Mucosa of gallbladder (tissue), 1 donor: ENCODE measurements at regions not wholly inside any gene's neighbourhood (a gene's known extent, or its start where the extent isn't known, plus 50 kb on each side); places are given as distances from the start of the nearest gene placed in this dataset.

ENCODE experiments used
- DNase-seq: peaks from one replicate; pipeline ENCODE4 v3.0.0-alpha.2; 2020; ENCODE audit warnings: low spot score
- donor health status: DM: no; HTN: no; CAD: no.

GRCh38 chr18:25647404-25647803 is 295.4 kb upstream of the ZNF521 start:
- no peak for DNase-seq

DNA sequence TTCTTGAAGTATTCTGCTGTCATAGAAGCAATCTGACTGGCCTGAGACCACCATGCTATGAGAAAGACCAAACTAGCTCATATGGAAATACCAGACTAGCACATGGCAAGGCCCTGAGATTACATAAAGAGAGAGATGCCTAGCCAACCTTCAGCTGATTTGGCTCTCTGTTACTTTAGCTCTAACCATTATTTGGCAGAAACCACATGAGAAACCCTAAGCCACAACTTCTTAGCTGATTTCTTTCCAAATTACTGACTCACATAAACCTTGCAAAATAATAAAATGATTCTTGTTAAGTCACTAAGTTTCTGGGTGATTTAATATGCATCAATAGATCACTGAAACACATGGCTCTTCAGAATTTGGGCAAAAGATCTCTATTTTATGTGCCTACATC is 295.0 kb upstream of the ZNF521 start:
- no peak for DNase-seq

DNA sequence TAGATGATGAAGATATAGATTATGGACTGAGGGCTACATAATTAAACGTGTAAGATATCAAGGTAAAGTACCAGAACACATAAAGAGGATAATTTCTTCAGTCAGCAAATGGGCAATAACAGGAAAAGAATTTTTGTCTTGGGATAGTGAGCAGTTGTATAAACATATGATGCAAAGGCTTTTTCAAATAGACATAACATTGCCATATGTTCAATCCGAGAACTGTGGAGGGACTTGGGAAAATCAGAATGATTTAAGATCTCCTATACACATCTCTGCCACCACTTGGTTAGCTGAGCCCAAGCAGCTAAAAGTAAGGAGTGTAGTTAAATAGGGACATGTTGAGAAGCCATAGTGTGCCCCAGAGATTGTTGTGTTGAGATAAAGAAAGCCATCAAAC is 287.6 kb upstream of the ZNF521 start:
- no peak for DNase-seq

GRCh38 chr18:25633563-25633962 is 281.6 kb upstream of the ZNF521 start:
- DNase-seq = no peak

- no peak for DNase-seq
Observed at GRCh38 chr18:25630682-25631081, 278.7 kb upstream of the ZNF521 start.

DNA sequence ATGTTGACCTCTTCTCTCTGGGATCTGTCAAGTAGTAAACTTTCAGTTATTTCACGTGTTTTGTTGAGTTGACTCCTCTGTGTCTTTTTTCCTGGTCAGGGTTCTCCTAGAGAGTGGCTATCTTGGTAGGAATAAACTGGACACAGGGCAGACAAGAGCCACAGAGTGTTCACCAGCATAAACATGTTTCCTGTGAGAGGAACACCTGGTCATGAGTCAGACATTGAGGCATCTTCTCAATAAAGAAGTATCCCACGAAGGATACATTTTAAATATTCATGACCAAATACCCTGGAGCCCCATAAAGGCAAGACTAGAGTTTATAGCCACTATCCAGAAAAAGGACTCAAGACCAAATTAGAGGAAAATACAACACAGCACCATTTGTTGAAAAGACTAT is 269.7 kb upstream of the ZNF521 start:
- no peak for DNase-seq

GRCh38 chr18:25621144-25621543 is 269.2 kb upstream of the ZNF521 start:
- DNase-seq = no peak

GRCh38 chr18:25614168-25614567 is 262.2 kb upstream of the ZNF521 start:
- DNase-seq = no peak

- DNase-seq = no peak
Observed at GRCh38 chr18:25612466-25612865, 260.5 kb upstream of the ZNF521 start.

- no peak for DNase-seq
Observed at GRCh38 chr18:25608091-25608490, 256.1 kb upstream of the ZNF521 start.

DNA sequence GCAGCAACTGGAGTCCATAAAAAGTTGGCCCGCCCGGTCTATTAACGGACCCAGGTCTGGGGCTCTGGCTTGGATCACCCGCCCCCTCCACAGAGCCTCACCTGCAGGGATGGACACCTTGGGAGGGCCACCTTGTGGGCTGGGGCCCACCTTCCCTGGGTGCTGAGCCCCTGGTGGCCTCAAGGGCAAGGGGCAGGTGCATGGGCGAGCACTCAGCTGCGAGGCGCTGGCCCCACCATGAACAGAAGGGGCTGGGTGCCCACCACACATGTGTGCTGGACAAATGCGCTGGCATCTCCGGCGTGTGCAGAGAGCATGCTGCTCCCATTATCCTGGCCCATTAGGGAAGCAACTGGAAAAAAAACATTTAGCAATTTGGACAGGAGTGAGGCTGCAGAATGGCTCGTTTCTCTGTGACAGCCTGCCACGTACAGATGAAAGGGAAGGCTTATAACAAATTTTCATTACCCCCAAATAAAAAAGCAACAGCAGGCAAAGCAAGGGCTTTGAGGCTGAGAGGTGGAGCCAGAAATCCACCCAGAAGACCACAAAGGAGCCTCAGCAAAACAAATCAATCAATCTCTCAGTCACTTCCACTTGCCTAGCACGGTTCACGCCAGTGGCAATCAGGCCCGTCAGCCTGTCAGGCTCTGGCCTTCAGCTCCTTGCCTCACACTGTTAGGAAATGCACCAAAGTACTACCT is 253.1 kb upstream of the ZNF521 start:
- DNase-seq = no peak

GRCh38 chr18:25604196-25604893 is 252.4 kb upstream of the ZNF521 start:
- DNase-seq = no peak

DNA sequence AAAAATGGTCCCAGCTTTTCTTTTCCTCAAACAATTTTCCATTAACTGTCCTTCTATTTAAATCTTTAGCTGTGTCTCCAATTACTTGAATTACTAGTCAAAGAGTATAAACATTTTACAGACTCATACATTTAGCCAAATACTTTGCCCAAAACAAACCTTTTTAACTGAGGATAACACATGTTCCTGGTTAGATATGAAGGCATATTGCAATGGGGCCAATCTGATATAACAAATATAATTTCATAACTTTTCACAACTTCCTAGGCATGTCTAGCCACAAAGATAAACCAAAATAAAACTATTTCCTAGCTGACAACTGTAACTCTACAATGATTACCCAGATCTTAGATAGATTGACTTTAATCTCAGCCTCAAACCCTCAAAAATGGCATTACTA is 247.5 kb upstream of the ZNF521 start:
- DNase-seq = no peak

GRCh38 chr18:25597476-25597875 is 245.5 kb upstream of the ZNF521 start:
- DNase-seq = no peak

- no peak for DNase-seq
Observed at GRCh38 chr18:25595274-25596060, 243.5 kb upstream of the ZNF521 start.

DNA sequence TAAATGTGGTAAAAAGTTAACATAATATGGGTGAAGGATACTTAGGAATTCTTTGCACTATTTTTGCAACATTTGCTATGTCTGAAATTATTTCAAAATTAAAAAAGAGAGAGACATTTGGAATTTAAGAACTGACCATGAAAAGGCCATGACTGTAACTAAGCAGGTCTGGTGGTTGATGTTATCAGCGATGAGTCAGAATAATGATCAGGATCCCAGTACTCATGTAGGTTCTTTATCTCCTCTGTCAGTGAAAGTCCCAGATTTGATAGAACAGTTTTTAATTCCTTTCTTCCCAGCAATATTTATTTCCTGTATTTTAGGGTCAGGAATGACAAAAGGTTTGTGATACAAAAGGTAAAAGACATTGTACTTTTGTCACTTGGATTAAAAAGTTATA is 242.4 kb upstream of the ZNF521 start:
- no peak for DNase-seq

DNA sequence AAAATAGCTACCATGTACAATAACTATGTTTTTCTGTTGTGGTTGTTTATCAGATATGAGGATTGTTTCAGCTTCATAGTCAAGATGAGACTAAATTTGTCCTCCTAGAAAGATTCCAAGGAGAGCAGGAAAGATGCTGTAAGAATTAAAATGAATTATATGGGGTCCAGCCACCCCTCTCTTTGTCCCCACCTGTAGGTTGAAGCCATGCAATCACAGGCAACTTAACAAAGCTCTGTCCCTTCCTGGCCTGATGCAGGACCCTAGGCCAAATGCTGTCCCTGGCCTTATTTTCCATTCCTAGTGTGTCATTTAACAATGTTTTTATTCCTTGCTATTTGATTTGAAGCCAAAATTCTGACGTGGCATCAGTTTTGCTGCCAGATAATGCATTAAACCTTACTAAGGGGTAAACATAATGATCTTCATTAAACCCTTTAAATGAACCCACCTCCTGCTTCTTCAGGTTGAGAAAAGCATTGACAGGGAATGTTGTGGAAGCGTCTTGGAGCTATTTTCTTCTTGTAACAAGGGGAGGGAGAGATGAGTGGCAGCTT is 240.9 kb upstream of the ZNF521 start:
- DNase-seq = no peak

- DNase-seq = no peak
Observed at GRCh38 chr18:25590456-25590855, 238.5 kb upstream of the ZNF521 start.

DNA sequence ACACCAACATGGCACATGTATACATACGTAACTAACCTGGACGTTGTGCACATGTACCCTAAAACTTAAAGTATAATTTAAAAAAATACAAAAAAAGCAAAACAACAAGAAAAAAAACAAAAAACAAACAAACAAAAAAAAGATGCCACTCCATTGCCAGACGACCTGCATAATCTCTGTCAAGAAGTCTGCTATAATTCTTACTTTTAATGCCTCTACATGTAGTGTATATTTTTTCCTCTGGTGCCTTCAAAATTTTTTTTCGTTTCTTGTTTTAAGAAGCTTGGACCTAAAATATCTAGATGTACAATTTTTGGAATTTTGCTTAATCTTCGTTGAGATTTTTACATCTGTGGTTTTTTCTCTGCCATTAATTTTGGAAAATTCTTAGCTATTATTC is 235.6 kb upstream of the ZNF521 start:
- no peak for DNase-seq

DNA sequence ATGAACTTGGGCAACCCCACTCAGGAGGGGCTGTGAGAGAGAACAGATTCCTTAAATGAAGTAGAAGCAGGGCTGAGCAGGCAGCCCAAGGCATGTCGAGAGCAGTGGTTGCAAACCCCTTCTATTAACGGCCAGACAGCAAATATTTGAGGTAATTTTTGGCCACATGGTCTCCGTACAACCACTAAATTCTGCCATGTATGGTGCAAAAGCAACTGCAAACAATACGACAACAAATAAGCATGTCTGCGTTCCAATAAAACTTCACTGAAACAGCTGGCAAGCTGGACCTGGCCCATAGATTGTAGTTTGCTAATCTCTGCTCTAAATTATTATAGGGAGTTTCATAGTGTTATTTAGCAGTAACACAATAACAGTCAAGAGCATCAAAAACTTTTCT is 217.0 kb upstream of the ZNF521 start:
- no peak for DNase-seq

DNA sequence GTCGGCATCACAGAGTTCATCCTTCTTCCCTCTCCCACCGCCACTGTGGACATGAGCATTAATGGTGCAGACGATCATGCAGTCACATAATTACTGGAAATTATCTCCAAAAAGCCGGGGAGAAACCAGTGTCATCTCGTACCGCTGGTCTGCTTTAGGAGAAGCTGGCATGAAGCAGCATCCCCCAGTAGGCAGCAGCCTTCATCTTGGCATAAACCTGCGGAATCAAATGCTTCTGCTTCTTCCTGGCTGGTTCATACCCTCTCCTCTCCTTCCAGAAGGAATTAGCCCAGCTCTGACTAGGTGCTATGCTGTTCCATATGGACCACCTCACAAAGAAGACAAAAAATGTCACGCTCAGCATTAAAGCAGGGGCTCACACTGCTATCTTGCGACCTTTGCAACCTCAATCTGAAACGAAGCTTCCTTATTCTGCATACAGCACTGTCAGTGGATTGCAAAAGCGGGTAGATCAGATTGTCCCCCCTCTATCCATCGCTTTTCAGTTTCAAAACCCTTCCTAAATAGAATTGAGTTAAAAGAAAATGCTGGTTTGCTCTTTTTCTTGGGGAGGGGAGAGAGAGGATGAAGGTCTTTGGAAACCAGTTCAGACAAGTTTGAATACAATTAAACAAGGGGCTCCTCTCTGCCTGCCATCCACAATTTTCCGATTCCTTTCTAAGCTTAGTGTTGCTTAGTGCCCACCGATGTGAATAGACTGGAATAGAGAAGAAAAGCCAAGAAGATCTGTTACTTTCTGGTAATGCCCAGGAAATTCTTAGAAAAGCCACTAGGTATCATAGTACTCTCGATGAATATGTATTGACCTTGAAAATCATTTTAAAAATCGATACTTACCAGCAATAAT is 212.1 kb upstream of the ZNF521 start:
- DNase-seq = no peak

DNA sequence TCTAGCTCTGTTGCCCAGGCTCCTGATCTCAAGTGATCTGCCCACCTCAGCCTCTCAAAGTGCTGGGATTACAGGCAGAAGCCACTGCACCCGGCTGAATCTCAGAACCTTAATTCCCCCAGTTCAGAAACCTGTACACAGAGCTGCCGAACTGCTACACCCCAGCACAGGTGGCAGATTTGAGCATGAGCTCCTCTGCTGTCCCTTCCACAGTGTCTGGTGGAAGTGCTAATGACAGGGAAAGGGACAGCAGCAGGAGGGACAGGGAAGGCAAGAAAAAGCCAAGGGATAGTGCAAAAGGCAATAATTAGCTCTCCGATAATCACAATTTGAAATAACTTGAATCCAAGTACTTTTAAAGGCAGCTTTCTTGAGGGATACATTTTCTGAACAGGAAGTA is 211.4 kb upstream of the ZNF521 start:
- DNase-seq = no peak
